ENCODE measurements at regions not wholly inside any gene's neighbourhood (a gene's known extent, or its start where the extent isn't known, plus 50 kb on each side); places are given as distances from the start of the nearest gene placed in this dataset.
"Not testable (repeated sequence)": the region's sequence is repeated elsewhere in the genome, so short reads cannot be mapped to it uniquely, and the experiment has no call there.

GRCh38 chr3:6351752-6352151 lies 509.2 kb upstream of the GRM7 start:
- H3K27ac ChIP-seq, result no peak overlapping the region
- no peak for DNase-seq (ENCODE audit: low spot score)
- TF ChIP-seq CTCF (IDR thresholded peaks at IDR 0.05), result no peak

GRCh38 chr3:6354653-6355052 lies 506.3 kb upstream of the GRM7 start:
- no peak for DNase-seq (ENCODE audit: low spot score)
- no peak for TF ChIP-seq CTCF (IDR thresholded peaks at IDR 0.05)
- no peak overlapping the region for H3K4me3 ChIP-seq
- H3K27ac ChIP-seq, result no peak overlapping the region

More at GRCh38 chr3:6351752-6352151, 509.2 kb upstream of the GRM7 start:
- no peak overlapping the region for H3K4me3 ChIP-seq

GRCh38 chr3:6362406-6362805 lies 498.5 kb upstream of the GRM7 start:
- no peak for TF ChIP-seq CTCF (IDR thresholded peaks at IDR 0.05)
- DNase-seq (ENCODE audit: low spot score), result no peak
- Histone ChIP-seq H3K27ac (no peak overlapping the region), H3K4me3 (no peak overlapping the region)

GRCh38 chr3:6367171-6367570 lies 493.7 kb upstream of the GRM7 start:
- Histone ChIP-seq H3K4me3 (no peak overlapping the region), H3K27ac (no peak overlapping the region)
- no peak for TF ChIP-seq CTCF (IDR thresholded peaks at IDR 0.05)
- DNase-seq (ENCODE audit: low spot score), result no peak

GRCh38 chr3:6392123-6392522 lies 468.8 kb upstream of the GRM7 start:
- TF ChIP-seq CTCF (IDR thresholded peaks at IDR 0.05), result no peak
- H3K4me3 ChIP-seq, result no peak overlapping the region
- no peak overlapping the region for H3K27ac ChIP-seq
- DNase-seq (ENCODE audit: low spot score), result no peak

GRCh38 chr3:6394944-6395343 lies 466.0 kb upstream of the GRM7 start:
- DNase-seq (ENCODE audit: low spot score), result no peak
- Histone ChIP-seq H3K4me3 (no peak overlapping the region), H3K27ac (no peak overlapping the region)
- TF ChIP-seq CTCF (IDR thresholded peaks at IDR 0.05), result no peak

GRCh38 chr3:6396631-6397030 lies 464.3 kb upstream of the GRM7 start:
- no peak overlapping the region for H3K4me3 ChIP-seq
- no peak for DNase-seq (ENCODE audit: low spot score)
- H3K27ac ChIP-seq, result no peak overlapping the region
- no peak for TF ChIP-seq CTCF (IDR thresholded peaks at IDR 0.05)

GRCh38 chr3:6402666-6403065 lies 458.2 kb upstream of the GRM7 start:
- H3K4me3 ChIP-seq; DNase-seq (ENCODE audit: low spot score); H3K27ac ChIP-seq: not testable (repeated sequence)

- not testable (repeated sequence) for DNase-seq (ENCODE audit: low spot score); H3K4me3 ChIP-seq; H3K27ac ChIP-seq
These were observed 454.0 kb upstream of the GRM7 start for GRCh38 chr3:6406923-6407322.

All from coronary artery (tissue), 2 donors.